NCI-H2107 treated with DMSO at 0.1 percent for 48 hours (cell line): ENCODE measurements at regions not wholly inside any gene's neighbourhood (a gene's known extent, or its start where the extent isn't known, plus 50 kb on each side); places are given as distances from the start of the nearest gene placed in this dataset.

Experiments
- DNase-seq: peaks from one replicate; lab custom pipeline; 2025; ENCODE audit not compliant: unreplicated experiment; lab: John Stamatoyannopoulos, UW

DNA sequence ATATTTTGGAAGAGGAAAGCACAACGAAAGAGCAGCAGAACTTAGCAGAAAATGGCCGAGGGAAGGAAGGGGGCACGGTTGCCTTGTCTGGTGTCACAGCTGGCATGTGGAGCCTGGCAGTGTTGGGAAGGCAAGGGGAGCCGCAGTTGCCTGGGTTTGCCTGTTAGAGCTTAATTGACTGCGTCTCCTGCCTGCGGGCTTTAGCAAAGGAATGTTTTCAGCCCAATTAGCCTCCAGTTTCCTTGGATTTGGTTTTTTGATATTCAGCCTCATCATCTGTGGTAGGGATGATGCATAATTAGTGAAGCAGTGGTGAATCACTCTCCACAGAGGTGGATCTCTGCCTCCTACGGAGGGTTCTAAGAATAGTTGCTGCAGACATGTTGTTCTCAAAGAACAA, 832.6 kb downstream of the QKI start:
- no peak for DNase-seq

- DNase-seq: no peak
Observed at GRCh38 chr6:164246082-164246481, 831.6 kb downstream of the QKI start.

DNA sequence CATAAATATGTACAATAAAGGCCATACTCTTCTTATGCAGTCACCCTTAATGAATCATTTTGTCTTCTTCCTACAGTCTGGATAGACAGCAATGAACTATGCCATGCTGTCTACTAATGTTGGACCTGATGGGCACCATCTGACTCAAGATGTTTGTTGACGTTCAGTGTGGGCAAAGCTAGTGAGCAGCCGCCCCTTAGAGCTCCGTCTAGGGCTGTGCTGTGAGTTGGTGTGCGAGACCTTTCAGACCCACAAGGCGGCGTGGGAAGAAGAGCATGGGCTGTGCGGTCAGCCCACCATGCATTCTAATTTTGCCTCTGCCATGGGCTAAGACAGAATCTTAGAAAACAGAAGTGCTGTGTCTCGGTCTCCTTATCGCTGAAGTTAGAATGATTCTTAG, 829.4 kb downstream of the QKI start:
- DNase-seq: no peak

DNA sequence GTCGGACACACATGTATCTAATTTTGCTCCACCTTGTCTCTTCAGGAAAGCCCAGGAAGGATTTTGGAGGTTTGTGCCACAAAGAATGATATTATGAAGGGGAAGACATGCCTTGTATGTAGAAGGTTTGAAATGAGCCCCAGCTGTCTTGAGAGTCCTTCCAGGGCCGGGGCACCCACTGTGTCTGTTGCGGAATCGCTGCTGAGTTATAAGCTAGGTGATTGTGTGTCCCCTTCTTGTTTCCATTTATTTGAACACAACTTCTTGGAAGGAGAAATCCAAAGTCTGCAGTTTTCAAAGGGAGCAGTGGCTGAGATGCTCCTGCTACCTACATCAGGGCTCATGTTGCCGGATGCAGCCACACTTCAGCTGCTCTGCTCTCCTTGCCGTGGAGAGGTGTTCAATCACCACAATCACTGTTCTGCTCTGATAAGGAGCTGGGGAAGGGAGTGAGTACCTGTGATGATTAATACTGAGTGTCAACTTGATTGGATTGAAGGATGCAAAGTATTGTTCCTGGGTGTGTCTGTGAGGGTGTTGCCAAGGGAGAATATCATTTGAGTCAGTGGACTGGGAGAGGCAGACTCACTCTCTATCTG, 828.6 kb downstream of the QKI start:
- DNase-seq: no peak

GRCh38 chr6:164230804-164231203, 816.3 kb downstream of the QKI start:
- DNase-seq: no peak

- no peak for DNase-seq
Observed at GRCh38 chr6:164230259-164230658, 815.7 kb downstream of the QKI start.

DNA sequence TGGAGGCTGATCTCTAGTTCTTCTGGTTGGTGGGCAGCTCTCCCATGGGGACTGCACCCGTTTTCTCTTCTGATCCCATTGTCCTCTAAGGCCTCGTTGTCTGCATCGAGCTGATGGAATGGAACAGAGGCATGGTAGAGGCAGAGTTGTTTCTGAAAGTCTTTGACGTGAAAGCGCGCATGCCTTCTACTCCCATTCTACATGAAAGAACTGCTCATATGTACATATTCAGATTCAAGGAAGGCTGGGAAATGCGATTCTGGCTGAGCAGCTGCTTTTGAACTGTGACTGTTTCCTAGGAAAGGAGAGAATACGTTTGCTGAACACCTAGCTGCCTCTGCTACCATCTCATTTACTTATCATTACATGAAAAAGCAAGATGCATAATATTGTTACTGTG, 815.2 kb downstream of the QKI start:
- no peak for DNase-seq

DNA sequence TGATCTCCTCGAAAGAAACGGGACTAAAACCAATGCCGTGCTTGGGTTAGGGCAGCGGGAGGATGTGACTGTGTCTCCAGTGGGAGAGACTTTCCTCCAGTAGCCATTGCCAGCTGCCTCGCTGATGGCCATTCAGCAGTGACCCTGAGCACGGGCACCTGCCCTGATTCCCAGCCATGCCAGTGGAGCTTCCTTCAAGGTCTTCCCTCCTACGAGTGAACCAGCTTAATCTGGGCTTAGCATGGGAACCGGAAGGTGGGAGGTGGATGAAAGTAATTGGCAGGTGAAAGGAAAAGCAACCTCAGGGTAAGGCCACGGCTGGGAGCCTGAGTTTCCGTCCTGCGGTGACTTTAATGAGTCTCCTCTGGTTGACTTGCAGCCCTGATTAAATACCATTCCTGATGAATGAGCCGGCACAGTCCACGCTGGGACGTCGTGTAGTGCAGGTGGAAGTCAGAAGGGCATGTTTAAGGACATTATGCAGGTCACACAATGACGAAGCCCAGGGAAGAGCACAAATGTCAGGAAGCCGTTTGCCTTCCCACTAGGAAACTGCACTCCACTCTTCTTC, 813.5 kb downstream of the QKI start:
- no peak for DNase-seq

GRCh38 chr6:164216839-164217238, 802.3 kb downstream of the QKI start:
- DNase-seq: no peak

DNA sequence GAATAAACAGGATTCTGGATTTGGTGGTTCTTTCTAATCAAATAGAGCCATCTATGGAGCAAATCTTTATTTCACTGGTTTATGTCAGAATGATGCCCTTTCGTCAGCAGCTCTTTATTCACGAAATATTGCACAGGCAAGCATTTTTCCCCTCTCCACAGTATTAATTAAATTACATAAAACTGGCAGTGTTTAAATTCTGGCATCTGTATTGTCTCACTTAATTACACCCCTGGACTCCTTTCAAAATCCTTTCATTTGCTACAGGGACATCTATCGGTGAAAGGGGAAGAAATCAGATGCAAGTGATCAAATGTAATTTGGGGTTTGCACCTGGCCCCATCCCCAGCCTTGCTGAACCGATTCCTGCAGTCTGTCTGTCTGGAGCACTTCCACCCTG, 801.9 kb downstream of the QKI start:
- DNase-seq: no peak

- DNase-seq: no peak
Observed at GRCh38 chr6:164214066-164214465, 799.5 kb downstream of the QKI start.

DNA sequence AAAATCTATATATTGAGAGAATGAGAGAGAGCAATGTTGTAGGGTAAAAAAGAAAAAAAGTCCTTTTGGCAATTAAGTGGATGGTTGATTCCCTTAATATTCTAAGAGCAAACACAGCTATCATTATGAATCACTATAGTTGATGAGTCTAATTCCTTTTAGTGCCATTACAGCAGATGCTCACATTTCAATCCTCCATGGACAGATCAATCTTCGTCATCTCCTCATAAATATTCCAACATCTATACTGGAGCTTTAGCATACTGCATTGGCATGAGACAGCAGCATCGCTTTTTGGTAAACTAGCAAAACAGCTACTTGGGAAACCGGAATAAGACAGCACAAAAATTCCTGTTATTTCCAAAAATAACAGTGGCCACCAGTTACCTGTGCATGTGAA, 796.7 kb downstream of the QKI start:
- DNase-seq: no peak

DNA sequence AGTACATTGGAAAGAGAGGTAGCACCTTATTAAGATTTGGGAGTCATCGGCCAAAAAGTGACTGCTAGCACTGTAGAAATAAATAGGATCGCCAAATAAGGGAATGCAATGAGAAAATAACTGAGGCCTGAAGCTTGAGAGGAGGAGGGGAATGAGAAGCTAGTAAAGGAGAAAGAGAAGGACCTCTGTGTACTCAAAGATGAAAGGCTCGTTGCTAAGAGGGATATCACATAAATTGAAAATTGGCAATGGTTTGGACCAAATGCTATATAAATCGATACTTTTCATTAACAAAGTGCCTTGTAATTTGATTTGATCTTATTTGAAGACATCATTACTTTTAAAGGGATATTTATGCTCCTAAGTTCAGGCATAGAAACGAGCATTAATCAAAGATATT, 796.3 kb downstream of the QKI start:
- DNase-seq: no peak

DNA sequence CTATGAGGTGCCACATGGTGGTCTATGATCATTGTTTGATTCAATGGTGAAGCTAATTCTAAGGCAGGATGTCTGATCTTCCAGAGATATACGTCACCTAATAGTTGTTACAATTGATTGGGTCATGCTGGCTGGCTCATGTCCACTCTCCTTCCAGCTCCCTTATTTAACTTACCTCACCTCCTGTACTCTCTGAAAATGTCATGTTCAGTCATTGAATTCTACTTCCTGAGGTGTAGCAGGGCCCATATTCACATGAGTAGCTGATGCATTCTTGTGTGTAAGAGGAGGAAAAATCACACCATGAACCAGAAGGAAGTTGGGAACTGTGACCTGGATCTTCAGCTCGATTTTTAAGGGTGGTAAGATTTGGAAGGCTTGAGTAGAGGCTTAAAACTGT, 795.8 kb downstream of the QKI start:
- no peak for DNase-seq

DNA sequence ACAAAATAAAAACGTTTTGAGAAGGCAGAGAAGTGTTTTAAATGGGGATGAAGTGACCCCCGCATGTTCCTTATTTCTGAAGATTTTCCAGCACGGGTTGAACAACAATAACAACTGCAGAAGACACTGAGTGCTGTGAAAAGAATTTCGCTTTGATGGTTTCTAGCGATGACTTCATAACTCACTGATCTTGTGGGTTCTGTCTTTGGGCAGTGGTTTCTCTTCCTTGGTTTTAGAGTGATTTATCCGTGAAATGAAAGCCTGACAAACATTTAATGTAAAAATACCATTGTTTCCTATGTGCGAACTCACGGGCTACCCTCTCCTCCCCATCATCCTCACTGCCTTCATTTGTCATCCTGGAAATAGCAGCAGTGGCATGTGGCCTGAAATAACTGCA, 793.9 kb downstream of the QKI start:
- DNase-seq: no peak

- no peak for DNase-seq
Observed at GRCh38 chr6:164206807-164207423, 792.4 kb downstream of the QKI start.

DNA sequence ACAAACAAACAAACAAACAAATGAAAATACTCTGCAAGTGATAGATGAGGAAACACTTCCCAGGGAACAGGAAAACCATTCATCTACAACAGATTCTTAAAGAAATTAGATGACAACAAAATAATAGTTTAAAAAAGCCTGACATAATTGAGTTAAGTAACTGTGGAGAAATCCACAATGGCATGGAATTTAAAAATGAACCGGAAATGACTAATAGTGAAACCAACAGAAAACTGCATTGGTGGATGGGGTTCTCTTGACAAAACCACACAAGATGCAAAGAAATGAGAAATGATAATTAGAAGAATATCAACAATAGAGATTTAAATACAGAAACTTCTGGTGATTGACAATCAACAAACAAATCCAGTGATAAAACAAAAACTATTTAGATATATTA, 785.6 kb downstream of the QKI start:
- DNase-seq: no peak

GRCh38 chr6:164195942-164196281, 781.4 kb downstream of the QKI start:
- no peak for DNase-seq

DNA sequence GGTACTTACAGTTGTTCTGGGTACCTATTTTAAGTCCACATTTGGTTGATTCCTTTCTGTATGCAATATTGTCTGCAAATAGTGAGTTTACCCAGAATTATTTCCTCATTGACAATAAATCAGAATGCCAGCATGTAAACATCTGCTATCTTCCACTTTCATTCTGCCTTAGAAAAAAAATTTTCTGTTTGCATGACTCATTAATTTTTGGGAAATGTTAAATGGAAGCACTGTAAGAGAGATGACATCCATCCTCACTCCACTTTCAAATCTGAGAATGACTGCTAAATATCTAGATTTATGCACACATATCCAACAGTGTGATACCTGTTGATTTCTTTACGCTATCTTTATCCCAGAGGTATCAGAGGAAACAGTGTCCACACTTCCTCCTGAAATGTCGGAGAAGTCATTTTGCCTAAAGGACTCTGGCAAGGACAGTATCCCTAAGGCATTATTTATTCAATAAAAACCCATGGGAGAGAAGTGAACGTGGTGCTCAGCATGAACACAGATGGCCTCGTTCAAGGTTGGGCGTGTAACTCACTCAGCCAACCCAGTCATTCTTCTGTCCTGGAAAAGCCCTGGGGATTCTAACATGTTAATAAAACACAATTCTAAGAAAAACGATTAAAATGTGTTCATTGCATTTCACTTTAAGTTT, 780.9 kb downstream of the QKI start:
- DNase-seq: no peak

DNA sequence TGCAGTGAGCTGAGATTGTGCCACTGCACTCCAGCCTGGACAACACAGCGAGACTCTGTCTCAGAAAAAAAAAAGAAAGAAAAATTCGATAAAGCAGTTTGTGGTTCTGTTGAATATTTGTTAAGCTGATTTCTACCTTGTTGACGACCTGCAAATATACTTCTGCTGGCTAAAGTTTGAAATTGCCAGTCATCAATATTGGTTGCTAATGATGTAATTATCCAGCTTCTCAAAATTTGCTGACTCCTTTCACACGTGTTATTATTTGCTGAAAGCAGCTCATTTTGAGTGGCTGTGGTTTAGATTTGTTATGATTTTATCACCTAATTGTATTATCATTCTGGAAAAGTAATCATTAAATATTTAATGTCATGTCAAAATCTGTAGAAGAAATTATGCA, 774.3 kb downstream of the QKI start:
- DNase-seq: no peak

DNA sequence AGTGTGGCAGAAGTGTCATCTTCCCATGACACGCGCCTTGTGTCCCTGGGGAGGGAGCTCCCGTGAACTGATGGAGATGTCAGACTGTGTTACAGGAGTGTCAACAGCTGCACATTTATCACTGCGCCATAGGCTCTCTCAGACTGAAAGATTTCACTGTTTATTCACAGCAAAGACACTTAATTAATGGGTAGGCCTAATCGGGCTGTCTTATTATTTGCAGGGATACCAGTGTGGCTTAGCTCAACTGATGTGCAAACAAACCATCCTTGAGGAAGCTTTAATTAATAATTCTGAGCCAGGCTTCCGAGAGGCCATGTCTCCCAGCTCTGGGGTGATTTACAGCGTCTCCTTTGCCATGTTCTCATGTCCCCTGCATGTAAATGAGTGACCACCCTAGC, 771.0 kb downstream of the QKI start:
- DNase-seq: no peak

DNA sequence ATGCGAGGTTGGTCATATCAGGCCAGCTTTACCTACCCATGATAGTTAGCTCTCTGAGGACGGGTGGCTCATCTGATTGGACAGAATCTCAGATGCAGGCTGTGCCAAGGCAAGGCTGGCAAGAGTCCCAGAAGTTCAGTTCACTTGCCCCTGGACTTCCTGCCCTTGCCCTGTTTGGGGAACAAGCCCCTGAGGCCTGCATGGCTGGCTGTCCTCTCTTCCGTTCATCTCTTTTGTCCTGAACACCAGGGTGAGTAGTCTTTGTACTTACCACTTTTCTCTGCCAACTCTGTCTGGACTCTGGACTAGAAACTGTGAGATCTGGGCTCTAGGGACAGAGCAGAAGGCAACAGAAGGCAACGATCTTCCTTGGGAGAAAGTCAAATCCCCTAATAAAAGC, 769.9 kb downstream of the QKI start:
- DNase-seq: no peak
